HepG2 (cell line): ENCODE measurements at regions not wholly inside any gene's neighbourhood (a gene's known extent, or its start where the extent isn't known, plus 50 kb on each side); places are given as distances from the start of the nearest gene placed in this dataset.

Source experiments
- ATAC-seq: fragments of 200-7000 bp; cut with Tn5 transposase; 3 replicates; pipeline ENCODE4 v1.9.1; 2020; ENCODE audit warnings: mild to moderate bottlenecking, moderate library complexity
- BruUV-seq: library from RNA; stranded (reverse); fragments of 400-500 nt; replicated peaks from 2 replicates; lab custom pipeline; 2021; lab: Mats Ljungman, UMichigan
- CTCF ChIA-PET: fragments of 300-600 bp; formaldehyde crosslinking; extraction: SDS; loops from one replicate; lab custom pipeline; 2021; ENCODE audit warnings: low total read pairs, inconsistent platforms, low intra/inter-chr PET ratio; lab: Yijun Ruan, JAX
- POLR2A ChIA-PET: fragments of 350-600 bp; sonication (Branson Sonifier 250); formaldehyde crosslinking; loops from one replicate; lab custom pipeline; 2020; ENCODE audit warnings: antibody characterized with exemption, inconsistent platforms; lab: Yijun Ruan, JAX
- DNase-seq: peaks from one replicate; pipeline ENCODE4 v3.0.0-alpha.2; 2015; ENCODE audit warnings: low spot score
- FAIRE-seq: peaks from 3 replicates; lab custom pipeline; 2011; peaks lifted over from hg19 to GRCh38; lab: Jason Lieb, UNC
- H2AFZ ChIP-seq: one replicate; pipeline ENCODE4 v1.6.1; 2011; ENCODE audit warnings: low read length, inconsistent platforms
- H3K27ac ChIP-seq: fragments of 300-600 bp; 3 replicates; pipeline ENCODE4 v1.8.0; 2011; ENCODE audit warnings: mixed run types, mild to moderate bottlenecking, mixed read lengths, low read length, inconsistent platforms; ENCODE audit not compliant: insufficient read depth; ENCODE audit errors: extremely low read length
- H3K27me3 ChIP-seq, 2 experiments: fragments of 200-600 bp in 1 of 2; 2 replicates in 1 of 2; 3 replicates in 1 of 2; pipeline versions ENCODE4 v1.6.0 to v1.8.0; 2011; ENCODE audit warnings: low read length in 2 of 2, mild to moderate bottlenecking in 2 of 2, moderate library complexity in 2 of 2, inconsistent platforms in 1 of 2; ENCODE audit not compliant: insufficient read depth in 2 of 2, control insufficient read depth in 1 of 2
- H3K36me3 ChIP-seq, 2 experiments: fragments of 200-600 bp in 1 of 2; replicated peaks in 1 of 2; 2 replicates in 1 of 2; 3 replicates in 1 of 2; pipeline versions ENCODE4 v1.5.1 to v1.8.0; 2011; ENCODE audit warnings: low read length in 2 of 2, inconsistent platforms in 1 of 2; ENCODE audit not compliant: insufficient read depth in 2 of 2, control insufficient read depth in 1 of 2
- H3K4me1 ChIP-seq: 2 replicates; pipeline ENCODE4 v1.5.1; 2012; ENCODE audit warnings: low read length, inconsistent platforms; ENCODE audit not compliant: insufficient read depth
- H3K4me2 ChIP-seq: 2 replicates; pipeline ENCODE4 v1.6.0; 2011; ENCODE audit warnings: low read depth, low read length, inconsistent platforms
- H3K4me3 ChIP-seq, 3 experiments: fragments of 200-600 bp in 1 of 3; sonication (generic), shearing (Covaris generic) in 1 of 3; replicated peaks in 1 of 3; 2 replicates each; pipeline ENCODE4 v1.5.1; 2011 to 2016; ENCODE audit warnings: low read length in 3 of 3, inconsistent platforms in 2 of 3, low read depth in 2 of 3, mild to moderate bottlenecking in 2 of 3, control low read depth in 1 of 3, mixed read lengths in 1 of 3; ENCODE audit not compliant: insufficient read depth in 1 of 3
- H3K79me2 ChIP-seq: one replicate; pipeline ENCODE4 v1.6.1; 2011; ENCODE audit warnings: low read length, inconsistent platforms; ENCODE audit not compliant: insufficient read depth
- H3K9ac ChIP-seq: 2 replicates; pipeline ENCODE4 v1.6.0; 2011; ENCODE audit warnings: mild to moderate bottlenecking, low read depth, low read length, inconsistent platforms; ENCODE audit not compliant: insufficient read depth
- H3K9me3 ChIP-seq: 2 replicates; pipeline ENCODE4 v1.5.1; 2012; ENCODE audit warnings: mild to moderate bottlenecking, low read length
- H4K20me1 ChIP-seq: 2 replicates; pipeline ENCODE4 v1.6.0; 2011; ENCODE audit warnings: inconsistent platforms, mild to moderate bottlenecking, low read length, moderate library complexity; ENCODE audit not compliant: insufficient read depth
- ARNT ChIP-seq: fragments of 450-650 bp; IDR thresholded peaks from 2 replicates; pipeline ENCODE4 v1.6.1; 2017
- CAMTA2 ChIP-seq: sonication (generic); formaldehyde crosslinking; IDR thresholded peaks from 2 replicates; pipeline ENCODE4 v1.4.0; 2020; ENCODE audit warnings: mild to moderate bottlenecking, missing genetic modification reagents, borderline replicate concordance
- ETS1 ChIP-seq: sonication (generic); formaldehyde crosslinking; IDR thresholded peaks from 2 replicates; pipeline ENCODE4 v1.4.0; 2020; ENCODE audit warnings: missing genetic modification reagents
- KDM4B ChIP-seq: sonication (generic); formaldehyde crosslinking; IDR thresholded peaks from 2 replicates; pipeline ENCODE4 v1.4.0; 2020; ENCODE audit warnings: missing genetic modification reagents
- SRF ChIP-seq: IDR thresholded peaks from 2 replicates; pipeline ENCODE4 v1.6.1; 2011; ENCODE audit warnings: mild to moderate bottlenecking, low read depth, low read length, moderate library complexity
- TERF1 ChIP-seq: sonication (generic); formaldehyde crosslinking; IDR thresholded peaks from 2 replicates; pipeline ENCODE4 v1.8.0; 2022; ENCODE audit warnings: mild to moderate bottlenecking, missing genetic modification reagents, moderate library complexity
- ZNF264 ChIP-seq: sonication (generic); formaldehyde crosslinking; IDR thresholded peaks from 2 replicates; pipeline ENCODE4 v1.4.0; 2020; ENCODE audit warnings: missing genetic modification reagents
- ZNF503 ChIP-seq: sonication (generic); formaldehyde crosslinking; IDR thresholded peaks from 2 replicates; pipeline ENCODE4 v1.4.0; 2020; ENCODE audit warnings: missing genetic modification reagents
- ZNF780A ChIP-seq: sonication (generic); formaldehyde crosslinking; IDR thresholded peaks from 2 replicates; pipeline ENCODE4 v1.8.0; 2022; ENCODE audit warnings: mild to moderate bottlenecking, missing genetic modification reagents, moderate library complexity
- WGBS: methylation state at CpG from one replicate; pipeline ENCODE4 v1.1.6; 2017; ENCODE audit warnings: low lambda C conversion rate; 5-methylcytosine and 5-hydroxymethylcytosine counted together
- in situ Hi-C: cut with HindIII; loops from 2 replicates; pipeline ENCODE4 v1.10.0; 2017; ENCODE audit warnings: low pct_unique_long_range_greater_than_20kb; ENCODE audit not compliant: extremely low pct_ligation_motif_present
- intact Hi-C: fragments of 100-400 bp; cut with micrococcal nuclease; formaldehyde crosslinking; loops from one replicate; pipeline ENCODE4 v1.10.0; 2022; ENCODE audit not compliant: unreplicated experiment

- no TSS peak for BruUV-seq
- CTCF ChIA-PET, result no interaction called here
- no peak for FAIRE-seq
- no peak for DNase-seq
- Histone ChIP-seq H3K27me3 (peaks cover 2 to 6% of the 10 kb centered on the region in 2 experiments; a peak in 3 of 5 replicates), H2AFZ (no peak overlapping the region), H3K4me2 (no peak overlapping the region), H3K79me2 (no peaks in the 10 kb centered on the region), H4K20me1 (no peaks in the 10 kb centered on the region), H3K4me3 (no peak overlapping the region), H3K36me3 (no peaks in the 10 kb centered on the region), H3K4me1 (no peaks in the 10 kb centered on the region), H3K9ac (no peak overlapping the region), H3K27ac (no peak overlapping the region), H3K9me3 (no peaks in the 10 kb centered on the region)
- WGBS, result 40% methylated on average over 10 of the region's 10 CpGs
- ATAC-seq, result no peak
- in situ Hi-C loops, result no loop called here
- no peak for TF ChIP-seq SRF
- no peak for TF ChIP-seq ZNF264 (CRISPR knock-in tag)
- TF ChIP-seq ETS1 (CRISPR knock-in tag), result no peak
- TF ChIP-seq ARNT, result no peak
- no peak for TF ChIP-seq KDM4B
- no peak for TF ChIP-seq TERF1 (CRISPR knock-in tag)
- no peak for TF ChIP-seq CAMTA2 (CRISPR knock-in tag)
- TF ChIP-seq ZNF503 (CRISPR knock-in tag), result no peak
- TF ChIP-seq ZNF780A (CRISPR knock-in tag), result no peak
- POLR2A ChIA-PET, result no interaction called here
- intact Hi-C loops, result no loop called here
These were observed 103.7 kb downstream of the SLC16A1 start for GRCh38 chr1:112852276-112852675.
